H9 (cell line): ENCODE measurements at regions not wholly inside any gene's neighbourhood (a gene's known extent, or its start where the extent isn't known, plus 50 kb on each side); places are given as distances from the start of the nearest gene placed in this dataset.

Source experiments
- DNase-seq: peaks from one replicate; pipeline ENCODE4 v3.0.0-alpha.2; 2017
- H2AFZ ChIP-seq: one replicate; pipeline ENCODE4 v1.6.1; 2013; ENCODE audit warnings: mild to moderate bottlenecking, low read length, control low read depth, moderate library complexity
- H2AK5ac ChIP-seq: 2 replicates; pipeline ENCODE4 v1.6.1; 2013; ENCODE audit warnings: low read length, control low read depth, mixed read lengths; ENCODE audit not compliant: insufficient read length
- H2BK120ac ChIP-seq: one replicate; pipeline ENCODE4 v1.6.1; 2013; ENCODE audit warnings: low read depth, mild to moderate bottlenecking, low read length, control low read depth, inconsistent platforms; ENCODE audit not compliant: poor library complexity, severe bottlenecking
- H2BK12ac ChIP-seq: 2 replicates; pipeline ENCODE4 v1.6.1; 2013; ENCODE audit warnings: low read length, control low read depth, mixed read lengths, low read depth; ENCODE audit not compliant: insufficient read length
- H2BK15ac ChIP-seq: 2 replicates; pipeline ENCODE4 v1.6.1; 2013; ENCODE audit warnings: low read depth, low read length, control low read depth
- H2BK20ac ChIP-seq: one replicate; pipeline ENCODE4 v1.6.1; 2013; ENCODE audit warnings: low read depth, mild to moderate bottlenecking, low read length, control low read depth, inconsistent platforms; ENCODE audit not compliant: poor library complexity, severe bottlenecking
- H2BK5ac ChIP-seq: 2 replicates; pipeline ENCODE4 v1.6.1; 2013; ENCODE audit warnings: low read length, control low read depth, mixed read lengths; ENCODE audit not compliant: insufficient read length
- H3K14ac ChIP-seq: 2 replicates; pipeline ENCODE4 v1.6.1; 2013; ENCODE audit warnings: low read length, control low read depth; ENCODE audit not compliant: insufficient read depth
- H3K18ac ChIP-seq: 2 replicates; pipeline ENCODE4 v1.6.1; 2013; ENCODE audit warnings: low read depth, mild to moderate bottlenecking, mixed read lengths, low read length, control low read depth; ENCODE audit not compliant: insufficient read length
- H3K23ac ChIP-seq: 2 replicates; pipeline ENCODE4 v1.6.1; 2013; ENCODE audit warnings: low read length, control low read depth, mixed read lengths, low read depth; ENCODE audit not compliant: insufficient read length
- H3K23me2 ChIP-seq: 2 replicates; pipeline ENCODE4 v1.6.1; 2013; ENCODE audit warnings: low read depth, mild to moderate bottlenecking, mixed read lengths, low read length, control low read depth; ENCODE audit not compliant: insufficient read length, poor library complexity, severe bottlenecking
- H3K27ac ChIP-seq: 2 replicates; pipeline ENCODE4 v1.5.1; 2013; ENCODE audit warnings: low read length, control low read depth, mixed read lengths, low read depth; ENCODE audit not compliant: insufficient read length
- H3K27me3 ChIP-seq: 2 replicates; pipeline ENCODE4 v1.6.1; 2013; ENCODE audit warnings: low read length, control low read depth, inconsistent platforms; ENCODE audit not compliant: insufficient read depth
- H3K4ac ChIP-seq: 2 replicates; pipeline ENCODE4 v1.6.1; 2013; ENCODE audit warnings: low read depth, mild to moderate bottlenecking, control low read depth, inconsistent platforms, low read length, moderate library complexity
- H3K4me1 ChIP-seq: 2 replicates; pipeline ENCODE4 v1.6.1; 2013; ENCODE audit warnings: low read length, control low read depth, inconsistent platforms; ENCODE audit not compliant: insufficient read depth
- H3K4me2 ChIP-seq: 2 replicates; pipeline ENCODE4 v1.6.1; 2013; ENCODE audit warnings: low read length, control low read depth, mixed read lengths; ENCODE audit not compliant: insufficient read length, insufficient read depth
- H3K56ac ChIP-seq: 2 replicates; pipeline ENCODE4 v1.6.1; 2013; ENCODE audit warnings: low read depth, mild to moderate bottlenecking, mixed read lengths, low read length, control low read depth; ENCODE audit not compliant: insufficient read length
- H3K79me1 ChIP-seq: 2 replicates; pipeline ENCODE4 v1.6.1; 2013; ENCODE audit warnings: low read depth, mild to moderate bottlenecking, moderate library complexity, low read length, control low read depth, inconsistent platforms; ENCODE audit not compliant: insufficient read depth, poor library complexity, severe bottlenecking
- H3K79me2 ChIP-seq: 2 replicates; pipeline ENCODE4 v1.6.1; 2013; ENCODE audit warnings: low read length, control low read depth, inconsistent platforms; ENCODE audit not compliant: insufficient read depth
- H3K9ac ChIP-seq: 2 replicates; pipeline ENCODE4 v1.6.1; 2013; ENCODE audit warnings: low read length, control low read depth, mixed read lengths; ENCODE audit not compliant: insufficient read length; ENCODE audit errors: extremely low read depth
- H3K9me3 ChIP-seq: one replicate; pipeline ENCODE4 v1.6.1; 2013; ENCODE audit warnings: low read depth, low read length, inconsistent platforms; ENCODE audit not compliant: control insufficient read depth
- H3T11ph ChIP-seq: one replicate; pipeline ENCODE4 v1.6.1; 2013; ENCODE audit warnings: mild to moderate bottlenecking, low read length, control low read depth, inconsistent platforms
- H4K20me1 ChIP-seq: one replicate; pipeline ENCODE4 v1.6.1; 2013; ENCODE audit not compliant: control insufficient read depth, insufficient read length, insufficient read depth
- H4K5ac ChIP-seq: 2 replicates; pipeline ENCODE4 v1.6.1; 2013; ENCODE audit warnings: low read depth, mild to moderate bottlenecking, mixed read lengths, low read length, control low read depth; ENCODE audit not compliant: insufficient read length
- H4K8ac ChIP-seq: replicated peaks from 2 replicates; pipeline ENCODE4 v1.6.1; 2013; ENCODE audit warnings: low read length, control low read depth, mixed read lengths, low read depth; ENCODE audit not compliant: insufficient read length
- H4K91ac ChIP-seq: 2 replicates; pipeline ENCODE4 v1.6.1; 2013; ENCODE audit warnings: low read depth, mild to moderate bottlenecking, moderate library complexity, mixed read lengths, low read length, control low read depth; ENCODE audit not compliant: insufficient read length
- H3K27ac Mint-ChIP-seq, 3 experiments: 2 replicates in 2 of 3; 3 replicates in 1 of 3; pipeline ENCODE4 v1.8.0; 2020 to 2021; ENCODE audit warnings: mixed read lengths in 3 of 3, mild to moderate bottlenecking in 1 of 3, moderate library complexity in 1 of 3
- H3K27me3 Mint-ChIP-seq: 2 replicates; pipeline ENCODE4 v1.8.0; 2021; ENCODE audit warnings: low read depth, mild to moderate bottlenecking, moderate library complexity, mixed read lengths
- H3K36me3 Mint-ChIP-seq, 3 experiments: 2 replicates in 2 of 3; 3 replicates in 1 of 3; pipeline ENCODE4 v1.8.0; 2020 to 2021; ENCODE audit warnings: low read depth in 3 of 3, mixed read lengths in 3 of 3; ENCODE audit not compliant: insufficient read depth in 1 of 3
- H3K4me1 Mint-ChIP-seq, 2 experiments: 2 replicates each; pipeline ENCODE4 v1.8.0; 2020; ENCODE audit warnings: mixed read lengths in 2 of 2
- H3K4me3 Mint-ChIP-seq, 2 experiments: 2 replicates in 1 of 2; 3 replicates in 1 of 2; pipeline ENCODE4 v1.8.0; 2020 to 2021; ENCODE audit warnings: mild to moderate bottlenecking in 2 of 2, mixed read lengths in 2 of 2, moderate library complexity in 1 of 2
- H3K9me3 Mint-ChIP-seq, 2 experiments: 2 replicates in 1 of 2; 3 replicates in 1 of 2; pipeline ENCODE4 v1.8.0; 2020; ENCODE audit warnings: mild to moderate bottlenecking in 2 of 2, mixed read lengths in 2 of 2, moderate library complexity in 1 of 2
- WGBS: extraction: QIAGEN DNeasy Blood & Tissue Kit; methylation state at CpG from one replicate; pipeline ENCODE4 v1.1.7; 2013; ENCODE audit warnings: missing lambda C conversion rate, low lambda C conversion rate, mixed read lengths; ENCODE audit not compliant: insufficient read length; ENCODE audit errors: extremely low coverage; 5-methylcytosine and 5-hydroxymethylcytosine counted together
- TF ChIP-seq, protein P1 (sequence below): fragments of 200-600 bp; sonication (generic); conservative IDR thresholded peaks from 3 replicates; pipeline ENCODE4 v1.8.0; 2021; ENCODE audit warnings: antibody characterized with exemption, mild to moderate bottlenecking

DNA sequence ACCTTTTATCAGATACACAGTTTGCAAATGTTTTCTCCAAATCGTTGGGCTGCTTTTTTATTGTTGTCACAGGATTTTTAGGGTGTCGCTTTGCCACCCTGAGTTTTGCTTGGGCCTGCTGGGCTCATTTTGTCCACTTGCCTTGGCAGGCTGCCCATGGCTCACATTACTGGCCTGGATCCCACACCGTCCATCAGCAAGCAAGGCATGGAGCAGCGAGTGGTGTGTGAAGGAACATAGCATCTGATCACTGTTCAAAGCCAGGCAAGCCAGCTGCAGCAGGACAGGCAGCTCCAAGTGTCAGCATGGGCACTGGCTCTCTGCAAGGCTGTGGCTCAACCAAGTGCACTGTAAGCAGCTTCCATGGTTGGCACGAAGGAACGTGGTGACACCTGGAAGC, 261.4 kb upstream of the TECRL start:
- Mint-ChIP-seq H3K27me3 (no peaks in the 10 kb centered on the region), H3K36me3 (peaks cover 4 to 7% (median 5%) of the 10 kb centered on the region in 3 experiments; a peak in 4 of 7 replicates), H3K4me1 (no peaks in the 10 kb centered on the region), H3K27ac (no peak overlapping the region), H3K4me3 (no peak overlapping the region), H3K9me3 (peaks cover 6 to 19% of the 10 kb centered on the region in 2 experiments)
- TF ChIP-seq, protein P1, sequence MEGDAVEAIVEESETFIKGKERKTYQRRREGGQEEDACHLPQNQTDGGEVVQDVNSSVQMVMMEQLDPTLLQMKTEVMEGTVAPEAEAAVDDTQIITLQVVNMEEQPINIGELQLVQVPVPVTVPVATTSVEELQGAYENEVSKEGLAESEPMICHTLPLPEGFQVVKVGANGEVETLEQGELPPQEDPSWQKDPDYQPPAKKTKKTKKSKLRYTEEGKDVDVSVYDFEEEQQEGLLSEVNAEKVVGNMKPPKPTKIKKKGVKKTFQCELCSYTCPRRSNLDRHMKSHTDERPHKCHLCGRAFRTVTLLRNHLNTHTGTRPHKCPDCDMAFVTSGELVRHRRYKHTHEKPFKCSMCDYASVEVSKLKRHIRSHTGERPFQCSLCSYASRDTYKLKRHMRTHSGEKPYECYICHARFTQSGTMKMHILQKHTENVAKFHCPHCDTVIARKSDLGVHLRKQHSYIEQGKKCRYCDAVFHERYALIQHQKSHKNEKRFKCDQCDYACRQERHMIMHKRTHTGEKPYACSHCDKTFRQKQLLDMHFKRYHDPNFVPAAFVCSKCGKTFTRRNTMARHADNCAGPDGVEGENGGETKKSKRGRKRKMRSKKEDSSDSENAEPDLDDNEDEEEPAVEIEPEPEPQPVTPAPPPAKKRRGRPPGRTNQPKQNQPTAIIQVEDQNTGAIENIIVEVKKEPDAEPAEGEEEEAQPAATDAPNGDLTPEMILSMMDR: no peak
- no peak overlapping the region for H2AFZ ChIP-seq
- H3K79me2 ChIP-seq: no peaks in the 10 kb centered on the region
- H3K9me3 ChIP-seq: no peaks in the 10 kb centered on the region
- H3K56ac ChIP-seq: no peak overlapping the region
- H3K18ac ChIP-seq: no peak overlapping the region
- no peak overlapping the region for H3K27ac ChIP-seq
- H4K91ac ChIP-seq: no peak overlapping the region
- H3K23me2 ChIP-seq: no peaks in the 10 kb centered on the region
- H4K5ac ChIP-seq: no peak overlapping the region
- H3K14ac ChIP-seq: peak overlapping the region; percentile 52
- no peak overlapping the region for H3K4me2 ChIP-seq
- H4K20me1 ChIP-seq: no peaks in the 10 kb centered on the region
- no peak overlapping the region for H2AK5ac ChIP-seq
- no peaks in the 10 kb centered on the region for H3K27me3 ChIP-seq
- H3K79me1 ChIP-seq: no peaks in the 10 kb centered on the region
- H3K23ac ChIP-seq: no peak overlapping the region
- H2BK12ac ChIP-seq: no peak overlapping the region
- no peak overlapping the region for H3K9ac ChIP-seq
- H2BK120ac ChIP-seq: no peak overlapping the region
- no peak overlapping the region for H3K4ac ChIP-seq
- no peak overlapping the region for H2BK20ac ChIP-seq
- DNase-seq: no peak
- no peak overlapping the region for H4K8ac ChIP-seq
- no CpG with 5 or more reads among the region's 6 CpGs for WGBS
- H3K4me1 ChIP-seq: no peaks in the 10 kb centered on the region
- no peak overlapping the region for H2BK15ac ChIP-seq
- H3T11ph ChIP-seq: no peak overlapping the region
- no peak overlapping the region for H2BK5ac ChIP-seq
